KMS-11 (cell line): ENCODE measurements at regions not wholly inside any gene's neighbourhood (a gene's known extent, or its start where the extent isn't known, plus 50 kb on each side); places are given as distances from the start of the nearest gene placed in this dataset.

Experiments
- H2AFZ ChIP-seq: fragments of 200-600 bp; sonication (generic); 2 replicates; pipeline ENCODE4 v1.6.1; 2016; ENCODE audit warnings: antibody characterized with exemption, mixed run types, low read depth
- H3K27ac ChIP-seq: fragments of 200-600 bp; sonication (generic); 2 replicates; pipeline ENCODE4 v1.6.1; 2016; ENCODE audit warnings: mild to moderate bottlenecking, mixed run types
- H3K27me3 ChIP-seq: fragments of 200-600 bp; sonication (generic); 2 replicates; pipeline ENCODE4 v1.6.1; 2017; ENCODE audit warnings: mild to moderate bottlenecking, low read depth, mixed run types, moderate library complexity; ENCODE audit not compliant: insufficient read depth
- H3K36me3 ChIP-seq: fragments of 200-600 bp; sonication (generic); 2 replicates; pipeline ENCODE4 v1.6.1; 2017; ENCODE audit warnings: mild to moderate bottlenecking, mixed run types; ENCODE audit not compliant: insufficient read depth
- H3K4me1 ChIP-seq: fragments of 200-600 bp; sonication (generic); 2 replicates; pipeline ENCODE4 v1.6.1; 2016; ENCODE audit warnings: mild to moderate bottlenecking, low read depth, mixed run types; ENCODE audit not compliant: poor library complexity, severe bottlenecking
- H3K4me2 ChIP-seq: fragments of 200-600 bp; sonication (generic); 2 replicates; pipeline ENCODE4 v1.7.0; 2016; ENCODE audit warnings: mild to moderate bottlenecking, mixed run types
- H3K4me3 ChIP-seq: fragments of 200-600 bp; sonication (generic); IDR thresholded peaks from 2 replicates; pipeline ENCODE4 v1.6.1; 2017; ENCODE audit warnings: low read depth, low read length, mixed read lengths; ENCODE audit not compliant: insufficient read depth
- H3K79me2 ChIP-seq: fragments of 200-600 bp; sonication (generic); 2 replicates; pipeline ENCODE4 v1.6.1; 2016; ENCODE audit warnings: low read depth, mixed run types; ENCODE audit not compliant: insufficient read depth
- H3K9ac ChIP-seq: fragments of 200-600 bp; sonication (generic); 2 replicates; pipeline ENCODE4 v1.6.1; 2016; ENCODE audit warnings: mild to moderate bottlenecking, mixed run types
- H4K20me1 ChIP-seq: fragments of 200-600 bp; sonication (generic); 2 replicates; pipeline ENCODE4 v1.6.1; 2016; ENCODE audit warnings: mild to moderate bottlenecking, mixed run types; ENCODE audit not compliant: insufficient read depth
- TF ChIP-seq, protein P1 (sequence below): fragments of 200-600 bp; sonication (generic); conservative IDR thresholded peaks from 2 replicates; pipeline ENCODE4 v1.6.1; 2017; ENCODE audit warnings: low read depth, mild to moderate bottlenecking, antibody characterized with exemption, low read length, moderate library complexity, mixed read lengths

DNA sequence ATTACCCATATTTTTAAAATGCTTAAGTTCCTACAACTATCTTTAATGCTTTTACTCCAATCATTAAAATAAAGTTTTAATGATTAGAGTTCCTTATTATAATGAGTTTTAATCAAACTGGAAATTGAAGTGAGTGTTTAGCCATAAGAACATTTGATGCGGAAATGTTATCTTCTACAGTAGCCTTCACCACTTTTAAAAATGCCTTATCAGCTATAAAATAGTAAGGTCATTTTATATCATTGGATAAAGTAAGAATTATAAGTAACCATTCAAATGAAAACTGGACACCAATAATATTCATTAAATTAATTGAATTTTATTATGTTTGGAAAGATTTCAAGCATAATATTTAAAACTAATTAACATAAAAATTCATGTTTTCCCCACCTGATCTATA lies 825.0 kb upstream of the ROBO1 start:
- Histone ChIP-seq H3K4me1 (no peaks in the 10 kb centered on the region), H3K4me2 (no peak overlapping the region), H3K4me3 (no peak overlapping the region), H4K20me1 (no peaks in the 10 kb centered on the region), H3K27me3 (no peaks in the 10 kb centered on the region), H3K9ac (no peak overlapping the region), H3K79me2 (no peaks in the 10 kb centered on the region), H3K36me3 (no peaks in the 10 kb centered on the region), H2AFZ (no peak overlapping the region), H3K27ac (no peak overlapping the region)
- TF ChIP-seq, protein P1, sequence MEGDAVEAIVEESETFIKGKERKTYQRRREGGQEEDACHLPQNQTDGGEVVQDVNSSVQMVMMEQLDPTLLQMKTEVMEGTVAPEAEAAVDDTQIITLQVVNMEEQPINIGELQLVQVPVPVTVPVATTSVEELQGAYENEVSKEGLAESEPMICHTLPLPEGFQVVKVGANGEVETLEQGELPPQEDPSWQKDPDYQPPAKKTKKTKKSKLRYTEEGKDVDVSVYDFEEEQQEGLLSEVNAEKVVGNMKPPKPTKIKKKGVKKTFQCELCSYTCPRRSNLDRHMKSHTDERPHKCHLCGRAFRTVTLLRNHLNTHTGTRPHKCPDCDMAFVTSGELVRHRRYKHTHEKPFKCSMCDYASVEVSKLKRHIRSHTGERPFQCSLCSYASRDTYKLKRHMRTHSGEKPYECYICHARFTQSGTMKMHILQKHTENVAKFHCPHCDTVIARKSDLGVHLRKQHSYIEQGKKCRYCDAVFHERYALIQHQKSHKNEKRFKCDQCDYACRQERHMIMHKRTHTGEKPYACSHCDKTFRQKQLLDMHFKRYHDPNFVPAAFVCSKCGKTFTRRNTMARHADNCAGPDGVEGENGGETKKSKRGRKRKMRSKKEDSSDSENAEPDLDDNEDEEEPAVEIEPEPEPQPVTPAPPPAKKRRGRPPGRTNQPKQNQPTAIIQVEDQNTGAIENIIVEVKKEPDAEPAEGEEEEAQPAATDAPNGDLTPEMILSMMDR = no peak

DNA sequence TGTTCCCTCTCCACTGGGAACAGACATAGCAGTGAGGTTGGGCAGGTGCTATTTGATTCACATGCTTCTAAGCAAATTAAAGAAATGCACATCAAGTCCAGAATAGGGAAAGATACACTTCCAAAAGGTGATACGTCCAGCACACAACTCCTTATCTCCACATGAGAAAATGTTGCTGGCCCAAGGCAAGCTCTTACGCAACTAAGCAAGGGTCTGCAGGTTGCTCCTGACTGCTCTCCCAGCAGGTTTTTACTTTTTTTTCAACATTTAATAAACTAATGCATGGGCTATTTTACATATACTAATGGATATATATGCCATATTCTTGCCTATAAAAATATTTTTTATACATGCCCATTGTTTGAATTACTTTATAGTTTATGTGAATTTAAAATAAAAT lies 818.5 kb upstream of the ROBO1 start:
- TF ChIP-seq, protein P1 = no peak
- no peak overlapping the region for H3K4me3 ChIP-seq
- H3K4me1 ChIP-seq = no peaks in the 10 kb centered on the region

GRCh38 chr3:80580146-80580545 lies 812.3 kb upstream of the ROBO1 start:
- H3K27me3 ChIP-seq = no peaks in the 10 kb centered on the region
- H3K4me3 ChIP-seq = no peak overlapping the region
- H2AFZ ChIP-seq = no peak overlapping the region
- no peak overlapping the region for H3K9ac ChIP-seq
- H3K79me2 ChIP-seq = no peaks in the 10 kb centered on the region
- no peaks in the 10 kb centered on the region for H4K20me1 ChIP-seq
- no peak overlapping the region for H3K4me2 ChIP-seq
- no peaks in the 10 kb centered on the region for H3K4me1 ChIP-seq
- H3K27ac ChIP-seq = no peak overlapping the region
- TF ChIP-seq, protein P1 = no peak
- no peaks in the 10 kb centered on the region for H3K36me3 ChIP-seq

More for the DNA sequence above, 818.5 kb upstream of the ROBO1 start:
- Histone ChIP-seq H2AFZ (no peak overlapping the region), H3K9ac (no peak overlapping the region), H3K36me3 (no peaks in the 10 kb centered on the region), H3K27me3 (no peaks in the 10 kb centered on the region), H4K20me1 (no peaks in the 10 kb centered on the region), H3K4me2 (no peak overlapping the region), H3K79me2 (no peaks in the 10 kb centered on the region), H3K27ac (no peak overlapping the region)

- TF ChIP-seq, protein P1 = no peak
- H3K4me3 ChIP-seq = no peak overlapping the region
- no peak overlapping the region for H3K4me2 ChIP-seq
- H3K79me2 ChIP-seq = no peaks in the 10 kb centered on the region
- H3K36me3 ChIP-seq = no peaks in the 10 kb centered on the region
- H2AFZ ChIP-seq = no peak overlapping the region
- H3K4me1 ChIP-seq = no peaks in the 10 kb centered on the region
- H3K27me3 ChIP-seq = no peaks in the 10 kb centered on the region
- H4K20me1 ChIP-seq = no peaks in the 10 kb centered on the region
- H3K9ac ChIP-seq = no peak overlapping the region
- no peak overlapping the region for H3K27ac ChIP-seq
Observed at GRCh38 chr3:80564391-80564790, 796.6 kb upstream of the ROBO1 start.

DNA sequence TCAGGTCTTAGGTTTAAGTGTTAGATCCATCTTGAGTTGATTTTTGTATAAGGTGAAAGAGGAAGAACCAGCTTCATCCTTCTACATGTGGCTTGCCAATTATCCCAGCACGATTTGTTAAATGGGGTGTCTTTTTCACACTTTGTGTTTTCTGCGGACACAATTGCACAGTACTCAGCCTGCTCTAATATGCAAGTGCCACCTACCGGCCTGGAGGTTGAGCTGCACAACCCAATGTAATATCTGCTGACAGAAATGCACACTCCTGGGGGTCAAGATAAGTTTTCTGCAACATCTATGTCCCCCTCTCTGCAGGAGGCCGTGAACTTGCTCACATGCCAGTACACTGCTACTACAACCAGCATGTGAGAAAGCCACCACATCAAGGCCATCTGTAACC lies 791.9 kb upstream of the ROBO1 start:
- H4K20me1 ChIP-seq = no peaks in the 10 kb centered on the region
- TF ChIP-seq, protein P1 = no peak
- H2AFZ ChIP-seq = no peak overlapping the region
- no peaks in the 10 kb centered on the region for H3K4me1 ChIP-seq
- no peaks in the 10 kb centered on the region for H3K79me2 ChIP-seq
- no peak overlapping the region for H3K9ac ChIP-seq
- H3K27ac ChIP-seq = no peak overlapping the region
- no peaks in the 10 kb centered on the region for H3K36me3 ChIP-seq
- H3K27me3 ChIP-seq = no peaks in the 10 kb centered on the region
- H3K4me2 ChIP-seq = no peak overlapping the region
- H3K4me3 ChIP-seq = no peak overlapping the region
